ENCODE measurements at regions not wholly inside any gene's neighbourhood (a gene's known extent, or its start where the extent isn't known, plus 50 kb on each side); places are given as distances from the start of the nearest gene placed in this dataset.

- DNase-seq (ENCODE audit: low read depth in 4 of 4, low spot score in 3 of 4): no peak
Measured at GRCh38 chr5:178808886-178809285, 50.9 kb upstream of the ZNF354B start.

DNA sequence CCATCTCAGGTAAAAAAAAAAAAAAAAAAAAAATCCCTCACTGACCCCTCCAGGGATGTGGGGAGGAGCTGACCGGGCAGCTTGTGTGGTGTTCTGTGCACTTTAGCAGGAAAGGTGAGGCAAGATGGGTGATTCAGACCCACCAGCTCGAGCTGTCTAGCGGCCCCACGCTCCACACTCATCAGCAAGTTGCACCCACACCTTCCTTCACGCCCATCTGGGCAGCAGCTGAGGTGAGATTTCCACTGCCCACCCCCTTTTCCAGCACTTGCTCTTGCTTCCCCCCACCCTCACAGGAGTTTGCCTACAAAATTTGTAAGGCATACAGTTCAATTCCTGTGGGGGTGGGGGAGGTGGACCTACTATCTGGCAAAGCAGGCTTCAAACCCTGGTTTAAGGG, 58.7 kb upstream of the ZNF354B start:
- no peak for DNase-seq (ENCODE audit: low read depth in 4 of 4, low spot score in 3 of 4)

DNA sequence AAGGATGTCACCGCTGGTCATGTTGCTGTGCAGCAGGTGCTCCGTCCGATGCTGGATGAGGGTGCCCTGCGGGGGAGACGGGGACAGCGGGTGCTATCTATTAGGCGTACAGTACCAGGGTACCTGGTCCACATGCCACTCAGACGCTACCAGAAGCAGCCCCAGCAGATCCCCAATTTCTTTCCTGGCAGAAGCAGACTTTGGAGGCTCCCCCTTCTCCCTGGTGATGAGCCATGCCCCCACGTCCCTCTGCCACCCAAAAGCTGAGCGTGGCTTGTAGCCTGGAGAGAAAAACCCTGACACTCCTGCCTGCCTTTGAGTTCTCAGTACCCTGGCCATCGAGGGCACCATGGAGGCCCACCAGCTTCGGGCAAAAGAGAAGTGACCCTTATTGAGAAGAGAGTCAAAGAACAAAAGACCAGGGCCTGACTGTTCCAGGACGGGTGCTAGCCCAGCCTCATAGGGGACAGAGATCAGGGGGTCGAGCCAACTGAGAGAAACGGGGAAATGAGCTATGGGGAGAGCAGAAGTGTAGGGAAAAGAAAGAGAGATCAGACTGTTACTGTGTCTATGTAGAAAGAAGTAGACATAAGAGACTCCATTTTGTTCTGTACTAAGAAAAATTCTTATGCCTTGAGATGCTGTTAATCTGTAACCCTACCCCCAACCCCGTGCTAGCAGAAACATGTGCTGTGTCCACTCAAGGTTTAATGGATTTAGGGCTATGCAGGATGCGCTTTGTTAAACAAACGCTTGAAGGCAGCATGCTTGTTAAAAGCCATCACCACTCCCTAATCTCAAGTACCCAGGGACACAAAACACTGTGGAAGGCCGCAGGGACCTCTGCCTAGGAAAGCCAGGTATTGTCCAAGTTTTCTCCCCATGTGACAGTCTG, 62.0 kb upstream of the ZNF354B start:
- DNase-seq (ENCODE audit: low read depth in 4 of 4, low spot score in 3 of 4): no peak

GRCh38 chr5:178797101-178797521, 62.6 kb upstream of the ZNF354B start:
- no peak for DNase-seq (ENCODE audit: low read depth in 4 of 4, low spot score in 3 of 4)

DNA sequence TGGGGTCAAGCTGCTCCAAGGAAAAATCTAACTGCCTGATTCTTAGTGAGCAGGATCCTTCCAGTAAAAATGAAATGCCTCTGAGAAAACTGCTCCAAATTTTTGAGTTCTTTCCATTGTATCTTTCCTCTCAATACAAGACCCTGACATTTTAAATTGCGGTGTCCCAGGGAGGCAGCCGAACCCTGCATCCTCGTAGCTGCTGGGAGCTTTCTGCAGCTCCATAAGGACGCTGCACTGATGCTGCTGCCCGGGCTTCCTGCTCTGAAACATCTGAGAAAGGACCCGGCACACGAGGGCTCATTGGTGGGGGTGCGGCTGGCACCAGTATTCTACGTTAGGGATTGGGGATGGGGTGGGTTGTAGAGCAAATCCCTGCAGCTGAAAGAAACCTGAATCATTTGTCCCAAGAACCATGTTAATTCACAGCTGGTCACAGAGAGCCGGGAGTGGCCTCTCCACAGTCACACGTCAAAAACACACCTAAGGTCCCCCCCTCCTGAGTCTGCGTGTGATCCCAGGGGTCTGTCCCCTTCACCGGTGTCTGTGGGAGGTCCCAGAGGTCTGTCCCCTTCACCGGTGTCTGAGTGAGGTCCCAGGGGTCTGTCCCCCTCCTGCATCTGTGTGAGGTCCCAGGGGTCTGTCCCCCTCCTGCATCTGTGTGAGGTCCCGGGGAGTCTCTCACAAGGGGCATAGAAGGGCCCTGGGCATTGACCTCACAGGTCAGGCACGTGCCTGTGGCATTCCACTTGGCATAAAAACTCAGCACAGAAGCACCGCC, 63.4 kb upstream of the ZNF354B start:
- no peak for DNase-seq (ENCODE audit: low read depth in 4 of 4, low spot score in 3 of 4)

GRCh38 chr5:178794433-178794832, 64.0 kb upstream of the ZNF354A start:
- DNase-seq (ENCODE audit: low read depth in 4 of 4, low spot score in 3 of 4): no peak

DNA sequence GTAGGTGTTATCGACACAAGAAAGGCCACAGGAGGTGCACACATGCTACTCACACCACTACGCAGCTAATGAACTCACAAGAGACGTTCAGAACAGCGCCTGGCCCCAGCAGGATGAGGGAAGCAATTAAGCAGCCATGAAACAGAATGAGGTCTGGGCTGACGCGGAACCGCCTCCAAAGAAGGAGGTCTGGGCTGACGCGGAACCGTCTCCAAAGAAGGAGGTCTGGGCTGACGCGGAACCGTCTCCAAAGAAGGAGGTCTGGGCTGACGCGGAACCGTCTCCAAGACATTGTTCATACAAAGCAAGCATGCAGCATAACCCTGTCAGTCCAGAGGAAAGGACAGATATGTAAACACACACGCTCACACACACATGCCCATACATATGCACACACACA, 63.2 kb upstream of the ZNF354A start:
- DNase-seq (ENCODE audit: low read depth in 4 of 4, low spot score in 3 of 4): no peak

DNA sequence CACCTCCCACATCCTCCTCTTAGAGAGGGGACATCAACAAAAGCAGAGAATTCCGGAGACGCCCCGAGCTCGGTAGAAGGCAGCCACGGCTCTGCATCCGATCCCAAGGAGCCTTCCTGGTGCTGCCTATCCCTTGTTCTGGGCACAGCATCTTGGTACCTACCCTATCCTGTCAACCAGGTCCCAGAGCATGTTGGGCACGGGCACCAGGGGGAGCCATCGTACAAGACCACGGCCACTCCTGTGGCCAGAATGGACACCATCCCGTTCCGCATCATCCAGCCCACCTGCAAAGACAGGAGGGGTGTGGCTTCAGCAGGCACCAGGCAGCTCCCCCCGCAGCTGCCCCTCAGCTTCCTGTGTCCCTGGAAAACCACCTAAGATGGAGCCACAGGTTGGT, 62.7 kb upstream of the ZNF354A start:
- no peak for DNase-seq (ENCODE audit: low read depth in 4 of 4, low spot score in 3 of 4)

DNA sequence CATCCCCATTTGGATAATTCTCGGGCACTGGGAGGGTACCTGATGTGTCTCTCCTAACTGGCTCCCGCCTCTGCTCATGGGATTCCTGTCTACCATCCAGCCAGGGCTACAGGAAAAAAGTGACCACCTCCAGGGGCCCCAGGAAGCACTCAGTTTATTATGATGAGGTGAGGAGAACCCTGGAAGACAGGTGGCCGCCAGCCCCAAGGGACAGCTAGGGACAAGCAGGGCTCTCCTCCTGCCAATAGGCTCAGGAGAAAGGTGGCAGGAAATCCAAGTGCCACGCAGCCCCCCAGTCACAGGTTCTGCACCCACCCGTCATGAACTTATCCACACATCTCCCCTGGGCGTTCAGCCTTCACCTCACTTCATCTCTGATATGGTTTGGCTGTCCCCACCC, 61.5 kb upstream of the ZNF354A start:
- DNase-seq (ENCODE audit: low read depth in 4 of 4, low spot score in 3 of 4): no peak

- no peak for DNase-seq (ENCODE audit: low read depth in 4 of 4, low spot score in 3 of 4)
Measured at GRCh38 chr5:178790371-178790770, 59.9 kb upstream of the ZNF354A start.

DNA sequence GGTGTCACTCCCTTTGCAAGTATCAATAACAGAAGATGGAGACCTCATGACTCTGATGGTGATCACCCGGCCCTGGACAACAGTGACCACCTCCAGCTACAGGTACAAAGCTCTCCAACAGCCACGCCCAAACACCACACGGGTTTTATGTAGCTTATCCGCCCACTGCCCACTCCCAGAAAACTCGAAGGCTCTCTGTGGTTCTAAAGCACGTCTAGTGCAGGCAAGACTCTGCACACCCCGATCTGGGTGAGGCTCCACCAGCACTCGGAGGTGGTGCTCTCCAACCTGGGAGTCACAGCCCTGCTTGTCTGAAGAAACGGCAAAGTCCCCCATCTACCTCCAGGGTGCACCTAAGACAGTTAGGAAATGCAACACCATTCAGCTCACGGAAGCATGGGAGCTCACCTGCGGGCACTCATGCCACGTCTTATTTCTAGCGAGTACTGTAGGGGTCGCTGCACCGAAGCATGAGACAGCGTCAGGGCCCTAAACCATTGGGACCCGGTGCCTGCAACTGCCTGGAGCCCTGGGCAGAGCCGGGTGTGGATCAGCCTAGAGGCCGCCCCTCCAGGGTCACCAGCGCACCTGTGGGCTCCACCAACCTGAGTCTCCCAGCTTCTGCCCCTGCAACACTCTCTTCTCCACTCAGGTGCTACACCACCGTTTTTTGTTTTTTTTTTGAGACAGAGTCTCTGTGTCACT, 58.1 kb upstream of the ZNF354A start:
- DNase-seq (ENCODE audit: low read depth in 4 of 4, low spot score in 3 of 4): no peak

- no peak for DNase-seq (ENCODE audit: low read depth in 4 of 4, low spot score in 3 of 4)
Measured at GRCh38 chr5:178787889-178788288, 57.4 kb upstream of the ZNF354A start.

GRCh38 chr5:178786859-178787499, 56.5 kb upstream of the ZNF354A start:
- peak in 1 of 4 donors; percentile 47 for DNase-seq (ENCODE audit: low read depth in 4 of 4, low spot score in 3 of 4)

DNA sequence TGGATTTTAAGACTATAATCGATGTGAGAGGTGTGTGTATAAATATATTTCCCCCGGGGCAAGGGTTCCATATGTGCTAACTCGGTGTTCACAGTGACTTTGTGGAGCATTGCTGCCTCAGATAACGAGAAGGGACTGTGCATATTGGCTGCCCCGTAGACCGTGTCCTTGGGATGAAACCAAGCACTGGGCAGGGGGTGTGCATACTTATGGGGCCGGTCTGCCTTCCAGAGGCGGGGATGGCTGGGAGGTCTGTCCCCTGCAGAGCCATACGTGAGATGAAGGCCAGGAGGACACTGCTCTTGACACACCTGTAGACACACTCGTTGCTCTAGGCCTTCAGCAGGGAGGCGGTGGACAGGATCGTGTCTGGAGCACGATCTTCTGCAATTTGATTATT, 56.0 kb upstream of the ZNF354A start:
- DNase-seq (ENCODE audit: low read depth in 4 of 4, low spot score in 3 of 4): no peak

DNA sequence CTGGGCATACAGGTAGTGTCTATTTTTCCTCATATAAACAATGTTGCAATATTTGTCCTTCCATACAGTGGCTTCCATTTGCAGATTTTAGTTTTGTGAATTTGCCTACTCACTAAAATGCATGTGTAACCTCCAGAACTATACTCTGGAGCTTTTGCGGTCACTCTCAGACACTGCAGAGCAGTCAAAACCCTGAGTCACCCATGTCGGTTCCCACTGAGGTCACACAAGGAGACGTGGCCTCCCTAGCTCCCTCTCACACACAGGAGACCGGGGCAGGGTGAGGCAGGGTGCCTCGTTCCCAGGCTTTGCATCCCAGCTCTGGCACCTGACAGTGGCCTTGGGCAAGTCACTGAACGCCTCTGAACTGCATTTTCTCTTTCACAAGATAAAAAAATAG, 55.5 kb upstream of the ZNF354A start:
- DNase-seq (ENCODE audit: low read depth in 4 of 4, low spot score in 3 of 4): no peak

DNA sequence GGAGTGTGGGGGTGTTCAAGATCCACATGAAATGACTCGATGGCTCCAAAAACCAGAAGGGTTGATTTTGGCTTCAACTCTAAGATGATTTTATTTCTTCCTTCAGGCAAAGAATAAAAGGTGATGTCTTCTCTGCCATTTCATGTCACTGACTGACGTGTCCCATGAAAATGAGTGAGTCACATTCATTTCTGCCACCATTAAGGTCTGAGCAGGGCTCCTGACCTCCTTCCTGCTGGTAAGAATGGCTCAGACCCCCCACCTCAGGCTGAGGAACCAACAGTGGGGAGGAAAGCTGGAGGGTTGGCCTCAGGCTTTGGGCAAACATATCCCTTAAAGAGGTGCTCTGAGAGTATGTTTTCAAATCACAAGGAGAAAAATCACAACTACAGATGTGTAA, 53.9 kb upstream of the ZNF354A start:
- no peak for DNase-seq (ENCODE audit: low read depth in 4 of 4, low spot score in 3 of 4)

DNA sequence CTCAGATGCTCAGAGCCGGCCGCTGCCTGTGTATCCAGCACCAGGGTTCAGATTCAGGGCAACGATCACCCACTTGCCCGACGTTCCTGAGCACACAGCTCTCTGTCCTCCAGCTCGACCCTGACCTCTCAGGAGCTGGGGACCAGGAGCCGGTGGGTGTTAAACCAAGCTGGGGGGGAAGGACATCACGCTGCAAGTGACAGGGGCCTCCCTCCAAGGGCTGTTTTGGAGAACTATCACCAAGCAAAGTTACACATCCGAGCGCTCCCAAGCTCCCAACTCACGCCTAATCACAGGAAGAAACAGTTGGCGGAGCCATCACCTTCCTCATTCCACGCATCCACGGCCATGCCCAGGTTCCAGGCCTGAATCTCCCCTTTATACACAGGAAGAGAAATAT, 51.5 kb upstream of the ZNF354A start:
- DNase-seq (ENCODE audit: low read depth in 4 of 4, low spot score in 3 of 4): no peak

DNA sequence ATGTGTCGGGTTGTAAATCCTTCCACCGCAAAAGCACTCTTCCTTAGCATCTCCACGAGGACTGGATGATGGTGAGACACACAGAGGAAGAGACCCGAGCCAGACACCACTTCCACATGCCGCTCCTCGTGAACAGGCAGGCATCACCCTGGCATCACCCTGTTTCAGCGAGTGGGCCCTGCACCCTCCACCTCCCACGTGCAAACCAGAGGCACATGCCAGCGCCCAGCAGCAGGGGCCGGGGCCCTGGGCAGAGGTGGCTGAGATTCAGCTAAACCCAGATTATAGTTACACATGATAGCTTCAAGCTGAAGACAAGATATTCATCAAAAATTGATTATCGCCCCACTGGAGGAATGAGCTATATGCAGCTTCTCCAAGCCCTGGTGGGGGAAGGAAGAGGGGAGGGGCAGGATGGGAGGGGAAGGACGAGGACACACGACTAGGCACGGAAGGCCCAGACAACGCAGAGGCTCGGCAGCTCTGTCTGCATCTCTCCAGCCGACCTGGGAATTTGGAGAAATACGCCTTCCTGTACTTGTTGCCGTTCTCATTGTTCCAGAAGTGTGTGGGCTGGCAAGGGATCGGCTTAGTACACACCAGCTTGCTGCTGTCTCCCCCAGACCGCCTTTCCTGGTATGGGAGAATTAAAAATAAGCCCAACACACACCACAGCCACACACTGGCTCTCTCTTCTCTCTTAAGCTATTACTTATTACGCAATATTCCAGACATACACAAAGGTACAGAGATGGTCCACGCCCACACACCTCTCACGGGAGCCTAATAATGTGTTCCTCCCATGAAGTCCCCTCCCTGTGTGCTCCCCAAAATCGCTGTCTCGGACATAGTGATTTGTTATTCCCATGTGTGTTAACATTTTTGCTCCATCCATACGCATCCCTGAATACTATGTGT, 50.4 kb upstream of the ZNF354A start:
- no peak for DNase-seq (ENCODE audit: low read depth in 4 of 4, low spot score in 3 of 4)

Measured in left renal pelvis (tissue), 4 donors.